ENCODE measurements at regions not wholly inside any gene's neighbourhood (a gene's known extent, or its start where the extent isn't known, plus 50 kb on each side); places are given as distances from the start of the nearest gene placed in this dataset.

DNA sequence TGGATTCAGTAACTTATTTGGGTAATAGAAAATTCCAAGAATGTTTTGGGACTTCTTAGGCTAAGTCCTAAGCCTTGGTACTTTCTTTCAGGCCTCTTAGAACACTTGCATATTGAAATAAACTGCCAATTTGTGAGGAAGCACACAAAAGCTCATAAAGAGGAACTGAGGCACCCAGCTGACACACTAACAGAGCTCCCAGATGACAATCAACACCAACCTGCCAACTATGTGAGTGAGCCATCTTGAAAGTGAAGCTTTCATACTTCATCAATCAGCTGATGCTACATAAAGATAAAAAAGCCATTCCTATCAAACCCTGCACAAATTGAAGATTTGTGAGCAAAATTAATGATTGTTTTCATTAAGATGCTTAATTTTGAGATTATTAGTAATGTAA, 832.5 kb upstream of the EPHA7 start:
- TF ChIP-seq YY1 (IDR thresholded peaks at IDR 0.05; ENCODE audit: insufficient read depth, insufficient read length) (no peak), ZNF274 (IDR thresholded peaks at IDR 0.05; ENCODE audit: low read depth, low read length) (no peak), SUZ12 (IDR thresholded peaks at IDR 0.05; ENCODE audit: extremely low read depth, insufficient read depth, insufficient read length) (no peak)

All from NT2/D1 (cell line).